GM12874 (cell line): ENCODE measurements at regions not wholly inside any gene's neighbourhood (a gene's known extent, or its start where the extent isn't known, plus 50 kb on each side); places are given as distances from the start of the nearest gene placed in this dataset.

ENCODE experiments used
- TF ChIP-seq, protein P1 (sequence below): IDR thresholded peaks from 2 replicates; pipeline ENCODE4 v1.5.1; 2011; ENCODE audit warnings: low read depth, mild to moderate bottlenecking, control low read depth, low read length, moderate library complexity; ENCODE audit not compliant: insufficient read depth

- TF ChIP-seq, protein P1, sequence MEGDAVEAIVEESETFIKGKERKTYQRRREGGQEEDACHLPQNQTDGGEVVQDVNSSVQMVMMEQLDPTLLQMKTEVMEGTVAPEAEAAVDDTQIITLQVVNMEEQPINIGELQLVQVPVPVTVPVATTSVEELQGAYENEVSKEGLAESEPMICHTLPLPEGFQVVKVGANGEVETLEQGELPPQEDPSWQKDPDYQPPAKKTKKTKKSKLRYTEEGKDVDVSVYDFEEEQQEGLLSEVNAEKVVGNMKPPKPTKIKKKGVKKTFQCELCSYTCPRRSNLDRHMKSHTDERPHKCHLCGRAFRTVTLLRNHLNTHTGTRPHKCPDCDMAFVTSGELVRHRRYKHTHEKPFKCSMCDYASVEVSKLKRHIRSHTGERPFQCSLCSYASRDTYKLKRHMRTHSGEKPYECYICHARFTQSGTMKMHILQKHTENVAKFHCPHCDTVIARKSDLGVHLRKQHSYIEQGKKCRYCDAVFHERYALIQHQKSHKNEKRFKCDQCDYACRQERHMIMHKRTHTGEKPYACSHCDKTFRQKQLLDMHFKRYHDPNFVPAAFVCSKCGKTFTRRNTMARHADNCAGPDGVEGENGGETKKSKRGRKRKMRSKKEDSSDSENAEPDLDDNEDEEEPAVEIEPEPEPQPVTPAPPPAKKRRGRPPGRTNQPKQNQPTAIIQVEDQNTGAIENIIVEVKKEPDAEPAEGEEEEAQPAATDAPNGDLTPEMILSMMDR: no peak
Observed at GRCh38 chr1:219521325-219521724, 91.6 kb downstream of the ZC3H11B start.

- TF ChIP-seq, protein P1: no peak
Observed at GRCh38 chr1:219520241-219520640, 92.7 kb downstream of the ZC3H11B start.

GRCh38 chr1:219518907-219519248 is 94.0 kb downstream of the ZC3H11B start:
- TF ChIP-seq, protein P1: no peak

- TF ChIP-seq, protein P1: no peak
Observed at GRCh38 chr1:219518168-219518906, 94.6 kb downstream of the ZC3H11B start.

- TF ChIP-seq, protein P1: no peak
Observed at GRCh38 chr1:219517031-219517430, 95.9 kb downstream of the ZC3H11B start.

DNA sequence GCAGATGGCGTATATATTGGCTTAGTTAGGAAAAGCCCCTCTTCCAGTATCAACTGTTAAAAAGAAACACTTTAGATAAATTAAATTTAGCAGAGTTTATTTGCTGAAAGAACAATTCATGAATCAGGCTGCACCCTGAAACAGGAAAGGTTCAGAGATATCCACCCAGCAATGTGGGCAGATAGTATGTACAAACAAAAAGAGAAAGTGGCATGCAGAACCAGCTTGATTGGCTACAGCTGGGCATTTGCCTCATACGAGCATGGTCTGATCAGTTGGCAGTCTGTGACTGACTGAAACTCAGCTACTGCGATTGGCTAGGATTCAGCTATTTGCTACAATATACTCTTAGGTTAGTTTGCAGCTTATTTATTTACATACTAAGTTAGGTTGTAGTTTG is 98.2 kb downstream of the ZC3H11B start:
- TF ChIP-seq, protein P1: no peak

DNA sequence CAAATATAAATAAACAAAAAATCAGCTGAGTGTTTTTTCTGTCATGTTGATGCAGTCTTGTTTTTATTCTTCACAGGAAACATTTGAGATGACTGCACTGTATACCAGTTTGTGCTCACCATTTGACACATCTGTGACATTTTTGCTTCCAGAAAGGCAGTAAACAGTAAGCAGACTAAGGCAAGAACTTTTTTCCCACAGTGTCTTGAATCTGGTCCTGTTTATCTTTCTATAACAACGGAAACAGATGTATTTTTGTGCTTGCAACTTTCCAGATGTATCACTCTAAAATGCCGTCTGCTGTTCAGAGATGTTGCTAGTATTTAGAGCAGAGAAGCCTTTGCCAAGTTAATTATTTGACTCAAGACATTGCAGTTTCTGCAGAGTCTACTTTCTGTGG is 105.5 kb downstream of the ZC3H11B start:
- TF ChIP-seq, protein P1: no peak
